Transverse colon (tissue), 4 donors: ENCODE measurements at regions not wholly inside any gene's neighbourhood (a gene's known extent, or its start where the extent isn't known, plus 50 kb on each side); places are given as distances from the start of the nearest gene placed in this dataset.

Experiments used
- CTCF ChIP-seq, 5 experiments: fragments of 200-600 bp in 3 of 5; fragments of 450-650 bp in 2 of 5; sonication (generic) in 3 of 5; IDR thresholded peaks; 1 replicate in 2 of 5; 2 replicates in 3 of 5; pipeline ENCODE4 v1.5.1; 2016 to 2017; ENCODE audit warnings: antibody characterized with exemption in 5 of 5, inconsistent platforms in 3 of 5, mild to moderate bottlenecking in 2 of 5, moderate library complexity in 1 of 5
- EP300 ChIP-seq: sonication (generic); formaldehyde crosslinking; IDR thresholded peaks from one replicate; pipeline ENCODE4 v1.6.1; 2017; ENCODE audit warnings: antibody characterized with exemption, low read depth
- POLR2A ChIP-seq: fragments of 450-650 bp; IDR thresholded peaks from one replicate; pipeline ENCODE4 v1.6.1; 2016; ENCODE audit warnings: antibody characterized with exemption, mild to moderate bottlenecking, moderate library complexity
- POLR2AphosphoS5 ChIP-seq, 3 donors: sonication (generic); formaldehyde crosslinking; IDR thresholded peaks; one replicate each; pipeline ENCODE4 v1.6.1; 2016; ENCODE audit warnings: antibody characterized with exemption in 3 of 3

GRCh38 chr7:114343949-114344708, 70.5 kb upstream of the FOXP2 start:
- no peak for TF ChIP-seq CTCF (IDR thresholded peaks at IDR 0.05)
- TF ChIP-seq POLR2AphosphoS5 (IDR thresholded peaks at IDR 0.05): no peak
- no peak for TF ChIP-seq EP300
- no peak for TF ChIP-seq POLR2A
